ENCODE measurements at regions not wholly inside any gene's neighbourhood (a gene's known extent, or its start where the extent isn't known, plus 50 kb on each side); places are given as distances from the start of the nearest gene placed in this dataset.

GRCh38 chr3:34955680-34956079 is 683.6 kb upstream of the ARPP21 start:
- Histone ChIP-seq H3K27me3 (no peaks in the 10 kb centered on the region), H3K4me3 (no peak overlapping the region), H3K27ac (no peak overlapping the region), H3K9me3 (peaks cover 0 to 15% (median 0%) of the 10 kb centered on the region in 11 donors), H3K36me3 (no peaks in the 10 kb centered on the region), H3K4me1 (no peaks in the 10 kb centered on the region)
- WGBS, 2 donors: 82 to 100% methylated on average over 1 of the region's 1 CpG
- ATAC-seq: no peak
- TF ChIP-seq CTCF (IDR thresholded peaks at IDR 0.05): no peak
- intact Hi-C loops (cut with DNase I): no loop called here
- no peak for DNase-seq

- Histone ChIP-seq H3K36me3 (no peaks in the 10 kb centered on the region), H3K9me3 (peaks cover 0 to 10% (median 0%) of the 10 kb centered on the region in 11 donors), H3K4me1 (no peaks in the 10 kb centered on the region), H3K4me3 (no peak overlapping the region), H3K27ac (no peak overlapping the region), H3K27me3 (no peaks in the 10 kb centered on the region)
- no peak for ATAC-seq
- TF ChIP-seq CTCF (IDR thresholded peaks at IDR 0.05): no peak
- intact Hi-C loops (cut with DNase I): no loop called here
- no peak for DNase-seq
- WGBS, 2 donors: 90 to 98% methylated on average over 1 of the region's 1 CpG
These were observed 682.8 kb upstream of the ARPP21 start for GRCh38 chr3:34956511-34956910.

DNA sequence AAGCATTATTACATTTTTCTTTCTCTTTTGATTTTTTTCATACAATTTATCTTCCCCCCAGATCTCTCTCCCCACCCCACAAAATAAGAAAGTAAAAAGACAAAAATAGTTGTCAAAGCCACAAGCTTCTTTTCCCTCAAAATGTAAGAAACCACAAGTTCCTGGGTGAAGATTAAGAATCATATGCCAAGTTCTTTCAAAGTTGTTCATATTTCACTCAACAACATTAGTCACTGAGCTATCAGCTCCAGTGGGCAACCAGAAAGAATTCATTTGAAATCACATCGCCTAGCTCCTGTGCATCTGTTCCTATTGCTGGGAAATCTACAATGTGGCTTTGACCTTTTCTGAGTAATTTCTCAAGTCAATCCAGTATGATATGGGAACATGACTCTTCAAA is 681.6 kb upstream of the ARPP21 start:
- no peak overlapping the region for H3K27ac ChIP-seq
- H3K4me3 ChIP-seq: no peak overlapping the region
- 87 to 90% methylated on average over 1 of the region's 1 CpG for WGBS, 2 donors
- DNase-seq (no peak), ATAC-seq (no peak)
- H3K9me3 ChIP-seq: peaks cover 0 to 10% (median 0%) of the 10 kb centered on the region in 11 donors
- intact Hi-C loops (cut with DNase I): no loop called here
- no peaks in the 10 kb centered on the region for H3K36me3 ChIP-seq
- H3K4me1 ChIP-seq: no peaks in the 10 kb centered on the region
- no peak for TF ChIP-seq CTCF (IDR thresholded peaks at IDR 0.05)
- H3K27me3 ChIP-seq: no peaks in the 10 kb centered on the region

DNA sequence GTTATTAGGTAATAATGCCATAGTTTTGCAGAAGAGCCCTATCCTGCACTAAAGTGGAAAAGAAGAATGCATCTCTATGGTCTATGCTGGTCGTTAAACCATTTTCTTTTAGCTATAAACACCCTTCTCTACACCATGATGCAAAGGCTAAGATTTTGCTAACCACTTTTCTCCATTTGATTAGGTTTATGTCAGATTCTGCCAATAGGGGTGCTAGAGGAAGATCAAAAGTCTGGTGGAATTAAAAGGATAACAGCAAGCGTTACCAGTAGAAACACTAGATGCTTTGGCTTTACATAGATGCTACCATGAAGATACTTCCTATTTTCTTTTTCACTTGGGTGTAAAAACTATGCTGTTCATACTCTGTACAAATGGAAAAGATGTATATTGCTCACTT is 669.8 kb upstream of the ARPP21 start:
- WGBS, 2 donors: 93 to 95% methylated on average over 2 of the region's 2 CpGs
- Histone ChIP-seq H3K4me1 (peaks cover 0 to 11% (median 0%) of the 10 kb centered on the region in 9 donors), H3K9me3 (peaks cover 0 to 11% (median 0%) of the 10 kb centered on the region in 11 donors), H3K27ac (no peak overlapping the region), H3K4me3 (no peak overlapping the region), H3K27me3 (no peaks in the 10 kb centered on the region), H3K36me3 (no peaks in the 10 kb centered on the region)
- no peak for DNase-seq
- no peak for ATAC-seq
- intact Hi-C loops (cut with DNase I): no loop called here
- TF ChIP-seq CTCF (IDR thresholded peaks at IDR 0.05): no peak

DNA sequence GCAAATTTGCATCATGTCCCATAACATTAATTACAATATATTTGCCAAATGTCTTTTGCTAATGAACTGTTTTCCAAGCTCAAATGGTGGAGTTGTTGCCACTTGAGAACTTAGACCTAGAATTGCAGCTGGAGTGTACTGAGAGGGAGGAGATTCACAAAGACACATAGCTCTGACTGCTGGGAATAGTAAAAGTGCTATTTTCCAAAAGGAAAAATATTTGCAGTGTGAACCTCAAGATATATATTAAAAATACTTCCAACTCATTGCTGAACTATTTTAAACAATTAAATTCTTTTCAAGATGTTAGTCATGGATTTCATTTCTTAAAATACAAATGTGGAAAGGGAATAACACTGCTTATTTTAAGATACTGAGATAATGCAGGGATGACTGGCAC is 666.8 kb upstream of the ARPP21 start:
- H3K27ac ChIP-seq: no peak overlapping the region
- intact Hi-C loops (cut with DNase I): no loop called here
- ATAC-seq: no peak

More for the DNA sequence above, 666.8 kb upstream of the ARPP21 start:
- Histone ChIP-seq H3K27me3 (no peaks in the 10 kb centered on the region), H3K4me3 (no peak overlapping the region), H3K4me1 (peaks cover 0 to 11% (median 0%) of the 10 kb centered on the region in 9 donors), H3K36me3 (no peaks in the 10 kb centered on the region), H3K9me3 (peaks cover 0 to 35% (median 6%) of the 10 kb centered on the region in 11 donors)
- TF ChIP-seq CTCF (IDR thresholded peaks at IDR 0.05): no peak
- DNase-seq: no peak

Data from heart right ventricle (tissue), 16 donors.